Esophagus muscularis mucosa (tissue), 4 donors: ENCODE measurements at regions not wholly inside any gene's neighbourhood (a gene's known extent, or its start where the extent isn't known, plus 50 kb on each side); places are given as distances from the start of the nearest gene placed in this dataset.

Source experiments
- DNase-seq: peaks from one replicate; pipeline ENCODE4 v3.0.0-alpha.2; 2017; ENCODE audit errors: extremely low spot score
- H3K27ac ChIP-seq, 4 donors: fragments of 200-600 bp; sonication (generic); replicated peaks in 1 of 4; 1 replicate in 3 of 4; 2 replicates in 1 of 4; pipeline ENCODE4 v1.5.1; 2016 to 2019; ENCODE audit warnings: mild to moderate bottlenecking in 1 of 4
- H3K27me3 ChIP-seq, 4 donors: fragments of 200-600 bp; sonication (generic); one replicate each; pipeline versions ENCODE4 v1.5.1 to v1.6.0; 2016 to 2019
- H3K36me3 ChIP-seq, 4 donors: fragments of 200-600 bp; sonication (generic); one replicate each; pipeline ENCODE4 v1.5.1; 2016 to 2019
- H3K4me1 ChIP-seq, 4 donors: fragments of 200-600 bp; sonication (generic); one replicate each; pipeline ENCODE4 v1.5.1; 2016 to 2019
- H3K4me3 ChIP-seq, 4 donors: fragments of 200-600 bp; sonication (generic); 1 replicate in 2 of 4; 2 replicates in 2 of 4; pipeline ENCODE4 v1.5.1; 2016 to 2019; ENCODE audit warnings: mild to moderate bottlenecking in 4 of 4, moderate library complexity in 1 of 4
- H3K9me3 ChIP-seq, 4 donors: fragments of 200-600 bp; sonication (generic); 1 replicate in 3 of 4; 2 replicates in 1 of 4; pipeline ENCODE4 v1.5.1; 2016 to 2019
- EP300 ChIP-seq: sonication (generic); formaldehyde crosslinking; IDR thresholded peaks from one replicate; pipeline ENCODE4 v1.6.1; 2017; ENCODE audit warnings: antibody characterized with exemption
- POLR2A ChIP-seq: fragments of 450-650 bp; IDR thresholded peaks from one replicate; pipeline ENCODE4 v1.6.1; 2017; ENCODE audit warnings: antibody characterized with exemption, moderate library complexity, mild to moderate bottlenecking, low read depth
- POLR2AphosphoS5 ChIP-seq, 2 donors: sonication (generic); formaldehyde crosslinking; IDR thresholded peaks; one replicate each; pipeline ENCODE4 v1.6.1; 2017; ENCODE audit warnings: antibody characterized with exemption in 2 of 2
- WGBS: methylation state at CpG from one replicate; pipeline ENCODE4 v1.1.5; 2018; 5-methylcytosine and 5-hydroxymethylcytosine counted together
- intact Hi-C: fragments of 100-400 bp; cut with DNase I; formaldehyde crosslinking; loops from one replicate; pipeline ENCODE4 v1.15.1; 2023
- TF ChIP-seq, protein P1 (sequence below), 3 experiments: fragments of 200-600 bp in 2 of 3; fragments of 450-650 bp in 1 of 3; sonication (generic) in 2 of 3; IDR thresholded peaks; one replicate each; pipeline ENCODE4 v1.5.1; 2017 to 2019; ENCODE audit warnings: antibody characterized with exemption in 3 of 3, mild to moderate bottlenecking in 2 of 3, moderate library complexity in 1 of 3

GRCh38 chr1:187212377-187212776 is 383.6 kb downstream of the PLA2G4A start:
- H3K9me3 ChIP-seq: no peaks in the 10 kb centered on the region
- H3K36me3 ChIP-seq: no peaks in the 10 kb centered on the region
- H3K4me1 ChIP-seq: no peaks in the 10 kb centered on the region
- H3K27me3 ChIP-seq: no peaks in the 10 kb centered on the region
- DNase-seq: no peak
- TF ChIP-seq, protein P1, sequence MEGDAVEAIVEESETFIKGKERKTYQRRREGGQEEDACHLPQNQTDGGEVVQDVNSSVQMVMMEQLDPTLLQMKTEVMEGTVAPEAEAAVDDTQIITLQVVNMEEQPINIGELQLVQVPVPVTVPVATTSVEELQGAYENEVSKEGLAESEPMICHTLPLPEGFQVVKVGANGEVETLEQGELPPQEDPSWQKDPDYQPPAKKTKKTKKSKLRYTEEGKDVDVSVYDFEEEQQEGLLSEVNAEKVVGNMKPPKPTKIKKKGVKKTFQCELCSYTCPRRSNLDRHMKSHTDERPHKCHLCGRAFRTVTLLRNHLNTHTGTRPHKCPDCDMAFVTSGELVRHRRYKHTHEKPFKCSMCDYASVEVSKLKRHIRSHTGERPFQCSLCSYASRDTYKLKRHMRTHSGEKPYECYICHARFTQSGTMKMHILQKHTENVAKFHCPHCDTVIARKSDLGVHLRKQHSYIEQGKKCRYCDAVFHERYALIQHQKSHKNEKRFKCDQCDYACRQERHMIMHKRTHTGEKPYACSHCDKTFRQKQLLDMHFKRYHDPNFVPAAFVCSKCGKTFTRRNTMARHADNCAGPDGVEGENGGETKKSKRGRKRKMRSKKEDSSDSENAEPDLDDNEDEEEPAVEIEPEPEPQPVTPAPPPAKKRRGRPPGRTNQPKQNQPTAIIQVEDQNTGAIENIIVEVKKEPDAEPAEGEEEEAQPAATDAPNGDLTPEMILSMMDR (IDR thresholded peaks at IDR 0.05): no peak
- no peak for TF ChIP-seq POLR2AphosphoS5 (IDR thresholded peaks at IDR 0.05)
- TF ChIP-seq EP300: no peak
- TF ChIP-seq POLR2A: no peak
- H3K4me3 ChIP-seq: no peak overlapping the region
- H3K27ac ChIP-seq: no peak overlapping the region
- 80% methylated on average over 2 of the region's 2 CpGs for WGBS
- intact Hi-C loops: no loop called here

- WGBS: 52% methylated on average over 2 of the region's 2 CpGs
- H3K9me3 ChIP-seq: peaks cover 0 to 13% (median 0%) of the 10 kb centered on the region in 4 donors
- intact Hi-C loops: no loop called here
Observed at GRCh38 chr1:187226396-187226795, 397.6 kb downstream of the PLA2G4A start.

GRCh38 chr1:187228790-187229189 is 400.0 kb downstream of the PLA2G4A start:
- Histone ChIP-seq H3K9me3 (no peaks in the 10 kb centered on the region), H3K4me3 (no peak overlapping the region), H3K36me3 (no peaks in the 10 kb centered on the region), H3K27ac (no peak overlapping the region), H3K27me3 (no peaks in the 10 kb centered on the region), H3K4me1 (no peaks in the 10 kb centered on the region)
- TF ChIP-seq, protein P1 (IDR thresholded peaks at IDR 0.05): no peak
- TF ChIP-seq POLR2AphosphoS5 (IDR thresholded peaks at IDR 0.05) (no peak), EP300 (no peak), POLR2A (no peak)
- intact Hi-C loops: no loop called here
- 100% methylated on average over 1 of the region's 1 CpG for WGBS
- DNase-seq: no peak

More at GRCh38 chr1:187226396-187226795, 397.6 kb downstream of the PLA2G4A start:
- Histone ChIP-seq H3K27me3 (no peaks in the 10 kb centered on the region), H3K4me3 (no peak overlapping the region), H3K36me3 (no peaks in the 10 kb centered on the region), H3K4me1 (no peaks in the 10 kb centered on the region), H3K27ac (no peak overlapping the region)
- TF ChIP-seq POLR2A: no peak
- TF ChIP-seq POLR2AphosphoS5 (IDR thresholded peaks at IDR 0.05): no peak
- TF ChIP-seq, protein P1 (IDR thresholded peaks at IDR 0.05): no peak
- no peak for TF ChIP-seq EP300
- DNase-seq: no peak

- Histone ChIP-seq H3K4me1 (peaks cover 0 to under 1% (median 0%) of the 10 kb centered on the region in 4 donors), H3K9me3 (no peaks in the 10 kb centered on the region), H3K27ac (no peak overlapping the region), H3K4me3 (no peak overlapping the region), H3K36me3 (no peaks in the 10 kb centered on the region), H3K27me3 (no peaks in the 10 kb centered on the region)
- no peak for DNase-seq
- TF ChIP-seq POLR2A (no peak), POLR2AphosphoS5 (IDR thresholded peaks at IDR 0.05) (no peak), EP300 (no peak)
- TF ChIP-seq, protein P1 (IDR thresholded peaks at IDR 0.05): no peak
- intact Hi-C loops: no loop called here
Observed at GRCh38 chr1:187229496-187229895, 400.7 kb downstream of the PLA2G4A start.

DNA sequence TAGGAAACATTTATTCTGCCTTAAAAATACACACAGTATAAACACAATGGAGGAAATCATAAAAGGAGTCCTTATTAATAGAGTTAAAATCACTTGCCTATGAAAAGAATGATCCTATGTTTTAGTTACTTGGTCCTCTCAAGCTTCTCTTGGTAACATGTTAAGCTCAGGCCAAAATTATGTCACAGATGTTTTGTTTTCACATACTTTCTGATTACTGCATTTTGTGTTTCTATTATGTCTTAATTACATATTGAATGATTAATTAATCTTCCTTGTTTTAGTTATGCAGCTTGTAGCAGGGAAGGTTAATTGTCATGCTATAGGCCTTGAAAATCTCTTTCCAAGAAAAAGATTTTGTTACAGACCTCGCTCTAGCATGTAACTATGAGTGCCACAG is 406.0 kb downstream of the PLA2G4A start:
- 33% methylated on average over 1 of the region's 1 CpG for WGBS
- no peaks in the 10 kb centered on the region for H3K27me3 ChIP-seq
- H3K27ac ChIP-seq: no peak overlapping the region
- H3K4me3 ChIP-seq: no peak overlapping the region
- no peaks in the 10 kb centered on the region for H3K36me3 ChIP-seq
- TF ChIP-seq EP300: no peak
- DNase-seq: no peak
- intact Hi-C loops: no loop called here
- H3K9me3 ChIP-seq: no peaks in the 10 kb centered on the region
- peaks cover 0 to 7% (median 2%) of the 10 kb centered on the region in 4 donors for H3K4me1 ChIP-seq
